ENCODE measurements at regions not wholly inside any gene's neighbourhood (a gene's known extent, or its start where the extent isn't known, plus 50 kb on each side); places are given as distances from the start of the nearest gene placed in this dataset.

DNA sequence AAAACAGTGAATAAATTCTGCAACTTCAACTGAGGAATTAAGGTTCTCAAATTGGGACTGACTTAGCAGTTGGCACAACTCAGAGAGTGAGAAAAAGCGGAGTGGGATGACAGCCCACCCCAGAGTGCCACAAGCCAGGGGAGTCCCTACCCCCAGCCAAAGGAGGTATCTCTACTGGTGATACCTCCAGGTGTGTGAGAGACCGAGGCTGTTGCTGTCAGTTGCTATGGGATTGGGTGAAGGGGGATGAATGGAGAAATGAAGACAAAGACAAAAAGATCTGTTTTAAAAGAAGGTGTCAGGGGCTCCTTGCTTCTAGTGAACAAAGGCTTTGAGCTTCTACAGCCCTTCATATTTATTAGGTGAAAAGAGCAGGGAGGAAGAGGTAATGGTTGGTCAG lies 71.4 kb upstream of the UGT2B10 start:
- TF ChIP-seq, protein P1, sequence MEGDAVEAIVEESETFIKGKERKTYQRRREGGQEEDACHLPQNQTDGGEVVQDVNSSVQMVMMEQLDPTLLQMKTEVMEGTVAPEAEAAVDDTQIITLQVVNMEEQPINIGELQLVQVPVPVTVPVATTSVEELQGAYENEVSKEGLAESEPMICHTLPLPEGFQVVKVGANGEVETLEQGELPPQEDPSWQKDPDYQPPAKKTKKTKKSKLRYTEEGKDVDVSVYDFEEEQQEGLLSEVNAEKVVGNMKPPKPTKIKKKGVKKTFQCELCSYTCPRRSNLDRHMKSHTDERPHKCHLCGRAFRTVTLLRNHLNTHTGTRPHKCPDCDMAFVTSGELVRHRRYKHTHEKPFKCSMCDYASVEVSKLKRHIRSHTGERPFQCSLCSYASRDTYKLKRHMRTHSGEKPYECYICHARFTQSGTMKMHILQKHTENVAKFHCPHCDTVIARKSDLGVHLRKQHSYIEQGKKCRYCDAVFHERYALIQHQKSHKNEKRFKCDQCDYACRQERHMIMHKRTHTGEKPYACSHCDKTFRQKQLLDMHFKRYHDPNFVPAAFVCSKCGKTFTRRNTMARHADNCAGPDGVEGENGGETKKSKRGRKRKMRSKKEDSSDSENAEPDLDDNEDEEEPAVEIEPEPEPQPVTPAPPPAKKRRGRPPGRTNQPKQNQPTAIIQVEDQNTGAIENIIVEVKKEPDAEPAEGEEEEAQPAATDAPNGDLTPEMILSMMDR (IDR thresholded peaks at IDR 0.05): no peak
- TF ChIP-seq EZH2phosphoT487 (IDR thresholded peaks at IDR 0.05): no peak
- TF ChIP-seq EZH2 (IDR thresholded peaks at IDR 0.05): no peak
